ENCODE measurements at regions not wholly inside any gene's neighbourhood (a gene's known extent, or its start where the extent isn't known, plus 50 kb on each side); places are given as distances from the start of the nearest gene placed in this dataset.

DNA sequence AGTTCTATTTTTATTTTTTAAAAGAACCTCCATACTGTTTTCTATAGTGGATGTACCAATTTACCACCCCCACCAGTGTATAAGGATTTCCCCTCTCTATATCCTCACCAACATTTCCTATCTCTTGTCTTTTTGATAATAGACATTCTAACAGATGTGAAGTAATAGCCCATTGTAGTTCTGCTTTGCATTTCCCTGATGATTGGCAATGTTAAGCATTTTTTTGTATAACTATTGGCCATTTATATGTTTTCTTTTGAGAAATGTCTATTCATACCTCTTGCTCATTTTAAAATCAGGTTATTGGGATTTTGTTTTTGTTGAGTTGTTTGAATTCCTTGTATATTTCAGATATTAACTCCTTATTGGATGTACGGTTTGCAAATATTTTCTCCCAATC lies 251.1 kb upstream of the HTR2C start:
- DNase-seq (ENCODE audit: low spot score): no peak

DNA sequence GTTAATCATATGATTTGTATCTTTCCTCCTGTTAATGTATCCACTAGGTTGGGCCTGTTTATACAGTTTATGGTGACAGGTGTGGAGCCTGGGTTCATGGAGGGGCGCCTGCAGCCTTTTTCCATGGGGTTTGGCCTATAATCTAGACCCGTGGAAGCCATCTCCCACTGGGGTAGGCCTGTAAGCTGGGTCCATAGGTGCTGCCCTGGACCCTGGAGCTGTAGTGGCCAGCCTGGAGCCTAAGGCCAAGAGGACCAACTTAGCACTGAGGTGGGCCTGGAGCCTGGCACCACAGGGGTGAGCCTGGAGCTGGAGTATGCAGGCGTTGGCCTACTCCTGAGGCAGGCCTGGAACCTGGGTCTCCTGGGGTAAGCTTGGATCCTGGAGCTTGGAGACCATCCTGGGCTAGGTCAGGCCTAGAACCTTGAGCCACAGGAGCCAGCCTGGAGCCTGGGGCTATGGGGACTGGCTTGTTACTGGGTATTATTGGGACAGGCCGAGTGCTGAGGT lies 249.4 kb upstream of the HTR2C start:
- no peak for DNase-seq (ENCODE audit: low spot score)

- DNase-seq (ENCODE audit: low spot score): no peak
These were observed 245.0 kb upstream of the HTR2C start for GRCh38 chrX:114338870-114339269.

DNA sequence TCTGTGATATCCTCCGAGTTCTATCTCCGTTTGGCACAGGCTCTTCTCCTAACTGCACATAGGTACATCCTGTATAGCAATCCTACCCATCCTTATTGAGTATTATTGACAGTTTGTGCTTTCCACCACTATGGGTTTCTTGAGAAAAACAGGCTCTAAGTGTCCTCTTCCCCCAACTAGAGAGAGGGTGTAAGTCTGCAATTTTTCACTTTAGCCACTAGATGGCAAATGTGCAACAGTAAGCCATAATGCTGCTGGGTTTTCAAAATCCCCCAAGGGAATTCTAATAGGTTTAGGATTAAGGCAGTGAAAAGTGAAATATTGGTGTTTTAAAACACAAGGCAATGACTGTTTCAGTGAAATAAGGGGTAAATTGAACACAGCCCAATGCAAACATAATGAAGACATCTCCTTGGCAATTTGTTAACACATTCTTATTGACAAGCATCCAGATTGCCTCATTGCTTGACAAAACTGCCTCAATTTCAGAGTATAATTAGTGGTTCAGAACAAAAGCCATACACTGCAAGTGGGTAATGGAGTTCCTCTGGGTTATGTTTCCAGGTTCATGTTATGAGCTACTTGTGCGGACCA lies 239.0 kb upstream of the HTR2C start:
- peak; percentile 16 for DNase-seq (ENCODE audit: low spot score)

GRCh38 chrX:114361076-114361725 lies 222.7 kb upstream of the HTR2C start:
- no peak for DNase-seq (ENCODE audit: low spot score)

DNA sequence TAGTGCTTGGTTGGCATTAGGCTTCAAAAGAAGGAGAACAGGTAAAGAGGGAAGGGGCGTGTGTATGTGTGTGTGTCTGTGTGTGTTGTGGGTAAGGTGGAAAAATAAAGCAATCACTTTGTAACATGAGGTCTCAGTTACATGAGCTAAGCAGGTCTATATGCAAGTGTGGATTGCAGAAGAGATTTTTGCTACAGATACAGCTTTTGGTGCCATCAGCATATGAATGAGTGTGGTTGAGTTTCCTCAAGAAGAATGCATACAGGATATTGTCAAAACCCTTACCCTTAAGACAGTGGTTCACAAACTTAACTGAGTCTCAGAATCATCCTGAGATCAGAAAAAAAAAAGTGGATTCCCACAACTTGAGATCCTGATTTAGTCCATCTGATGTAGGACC lies 220.5 kb upstream of the HTR2C start:
- DNase-seq (ENCODE audit: low spot score): no peak

- no peak for DNase-seq (ENCODE audit: low spot score)
These were observed 218.6 kb upstream of the HTR2C start for GRCh38 chrX:114365065-114365834.

DNA sequence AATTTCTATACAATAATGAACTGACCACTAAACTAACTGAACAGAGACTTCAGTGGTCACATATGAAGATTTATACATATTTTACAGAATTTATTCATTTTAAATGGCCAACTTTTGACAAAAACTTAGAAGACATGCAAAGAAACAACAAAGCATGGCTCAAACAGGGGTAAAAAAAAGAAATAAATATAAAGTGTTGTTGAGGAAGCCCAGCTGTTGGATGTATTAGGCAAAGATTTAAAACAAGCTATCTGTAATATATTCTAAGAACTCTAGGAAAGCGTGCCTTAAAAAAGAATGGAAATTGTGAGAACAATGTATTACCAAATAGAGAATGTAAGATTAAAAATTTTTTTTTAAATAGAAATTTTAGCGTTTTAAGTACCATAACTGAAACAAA lies 210.9 kb upstream of the HTR2C start:
- DNase-seq (ENCODE audit: low spot score): no peak

- DNase-seq (ENCODE audit: low spot score): no peak
These were observed 193.6 kb upstream of the HTR2C start for GRCh38 chrX:114390251-114390796.

All from activated CD4-positive, alpha-beta T cell treated with anti-CD3 and anti-CD28 coated beads, Interleukin-2, Interleukin-4, amounts not matched to agents 100 ng/mL and 50 ng/mL, durations not matched to agents 16 hours and 8 hours (primary cell).